ENCODE measurements at regions not wholly inside any gene's neighbourhood (a gene's known extent, or its start where the extent isn't known, plus 50 kb on each side); places are given as distances from the start of the nearest gene placed in this dataset.

GRCh38 chr18:30644158-30644557 lies 398.4 kb downstream of the DSC3 start (continued):
- no peak for TF ChIP-seq PBX3 (IDR thresholded peaks at IDR 0.05; ENCODE audit: insufficient replicate concordance, low read depth, low read length)

GRCh38 chr18:30639361-30639760 lies 403.2 kb downstream of the DSC3 start:
- in situ Hi-C loops (cut with MboI) (no loop called here), intact Hi-C loops (cut with micrococcal nuclease; ENCODE audit: unreplicated experiment) (no loop called here)
- Histone ChIP-seq H3K4me2 (ENCODE audit: control insufficient read depth, insufficient read depth) (no peak overlapping the region), H3K4me1 (ENCODE audit: control insufficient read depth, insufficient read depth, low read length) (no peaks in the 10 kb centered on the region), H3K27me3 (replicated peaks in 1 of 2; ENCODE audit: control insufficient read depth in 2 of 2, insufficient read depth in 2 of 2, low read length in 1 of 2) (no peaks in the 10 kb centered on the region), H3K9me3 (replicated peaks; ENCODE audit: control insufficient read depth, insufficient read depth, low read length) (no peaks in the 10 kb centered on the region), H3K4me3 (no peak overlapping the region), H3K79me2 (ENCODE audit: control insufficient read depth, insufficient read depth, low read length) (no peaks in the 10 kb centered on the region), H3K27ac (ENCODE audit: control insufficient read depth, insufficient read depth) (no peak overlapping the region), H2AFZ (ENCODE audit: control insufficient read depth, low read depth, low read length) (no peak overlapping the region), H3K36me3 (ENCODE audit: control insufficient read depth in 2 of 2, insufficient read depth in 2 of 2, low read length in 1 of 2) (no peaks in the 10 kb centered on the region), H4K20me1 (ENCODE audit: control insufficient read depth, insufficient read depth) (no peaks in the 10 kb centered on the region), H3K9ac (ENCODE audit: control insufficient read depth, insufficient read depth, low read length) (no peak overlapping the region)
- ATAC-seq (no peak), DNase-seq (ENCODE audit: low read depth, low spot score) (no peak), FAIRE-seq (no peak)
- POLR2A ChIA-PET = no interaction called here
- RAD21 ChIA-PET (ENCODE audit: unreplicated experiment) = no interaction called here
- SMC1A ChIA-PET (ENCODE audit: uncharacterized antibody, unreplicated experiment) = no interaction called here
- CTCF ChIA-PET = no interaction called here
- TF ChIP-seq CUX1 (IDR thresholded peaks at IDR 0.05; ENCODE audit: insufficient replicate concordance, low read depth, low read length) = no peak
- no peak for TF ChIP-seq SREBF2 (IDR thresholded peaks at IDR 0.05; ENCODE audit: low read length)
- no peak for TF ChIP-seq REST (IDR thresholded peaks at IDR 0.05; ENCODE audit: low read depth, low read length)
- no peak for TF ChIP-seq STAT1 (conservative IDR thresholded peaks at IDR 0.05)
- TF ChIP-seq RAD51 (IDR thresholded peaks at IDR 0.05) = no peak
- TF ChIP-seq TCF3 (IDR thresholded peaks at IDR 0.05; ENCODE audit: borderline replicate concordance, insufficient read depth, low read depth, low read length) = no peak
- no peak for TF ChIP-seq KAT2A (conservative IDR thresholded peaks at IDR 0.05; ENCODE audit: control insufficient read depth, low read depth, low read length)
- TF ChIP-seq CEBPB (IDR thresholded peaks at IDR 0.05; ENCODE audit: borderline replicate concordance in 1 of 2, low read depth in 2 of 2, low read length in 2 of 2) = no peak
- TF ChIP-seq SRF (IDR thresholded peaks at IDR 0.05; ENCODE audit: low read depth in 2 of 2, low read length in 2 of 2) = no peak
- TF ChIP-seq ZSCAN29 (IDR thresholded peaks at IDR 0.05) = no peak
- TF ChIP-seq HSF1 (IDR thresholded peaks at IDR 0.05; ENCODE audit: low read depth, low read length) = no peak
- WGBS (ENCODE audit: insufficient coverage, insufficient replicate concordance, low lambda C conversion rate, missing lambda C conversion rate) = 3% methylated on average over 4 of the region's 4 CpGs
- BruUV-seq (replicated peaks) = no TSS peak
